H1 (cell line): ENCODE measurements at regions not wholly inside any gene's neighbourhood (a gene's known extent, or its start where the extent isn't known, plus 50 kb on each side); places are given as distances from the start of the nearest gene placed in this dataset.

Experiments used
- BCL11A ChIP-seq, 2 experiments: IDR thresholded peaks; one replicate each; pipeline ENCODE4 v1.6.1; 2011; ENCODE audit warnings: low read depth in 2 of 2, low read length in 2 of 2, mild to moderate bottlenecking in 2 of 2
- CEBPB ChIP-seq: IDR thresholded peaks from 2 replicates; pipeline ENCODE4 v1.6.1; 2012; ENCODE audit warnings: low read depth, low read length
- CHD1 ChIP-seq: IDR thresholded peaks from 2 replicates; pipeline ENCODE4 v1.6.1; 2012; ENCODE audit warnings: low read depth, low read length, improper control_type of control experiment
- EP300 ChIP-seq, 2 experiments: IDR thresholded peaks; 1 replicate in 1 of 2; 2 replicates in 1 of 2; pipeline ENCODE4 v1.6.1; 2011 to 2012; ENCODE audit warnings: low read depth in 2 of 2, low read length in 2 of 2, mild to moderate bottlenecking in 2 of 2, borderline replicate concordance in 1 of 2, inconsistent platforms in 1 of 2, moderate library complexity in 1 of 2
- FOSL1 ChIP-seq: IDR thresholded peaks from 2 replicates; pipeline ENCODE4 v1.6.1; 2011; ENCODE audit warnings: mild to moderate bottlenecking, low read depth, low read length, moderate library complexity; ENCODE audit not compliant: insufficient read depth
- GABPA ChIP-seq: IDR thresholded peaks from 2 replicates; pipeline ENCODE4 v1.6.1; 2011; ENCODE audit warnings: mild to moderate bottlenecking, low read length, moderate library complexity, borderline replicate concordance; ENCODE audit not compliant: insufficient read depth
- KDM5A ChIP-seq: fragments of 200-600 bp; IDR thresholded peaks from 2 replicates; pipeline ENCODE4 v1.7.1; 2012; ENCODE audit warnings: mild to moderate bottlenecking, low read length, inconsistent platforms, mixed read lengths
- MAX ChIP-seq: IDR thresholded peaks from 2 replicates; pipeline ENCODE4 v1.6.1; 2012; ENCODE audit warnings: inconsistent platforms
- NRF1 ChIP-seq: IDR thresholded peaks from 2 replicates; pipeline ENCODE4 v1.6.1; 2011; ENCODE audit warnings: mild to moderate bottlenecking, low read depth, low read length, improper control_type of control experiment
- POLR2A ChIP-seq, 2 experiments: IDR thresholded peaks; 1 replicate in 1 of 2; 2 replicates in 1 of 2; pipeline ENCODE4 v1.6.1; 2011; ENCODE audit warnings: low read depth in 2 of 2, low read length in 2 of 2, mild to moderate bottlenecking in 2 of 2; ENCODE audit errors: control extremely low read depth in 1 of 2
- POLR2AphosphoS5 ChIP-seq: IDR thresholded peaks from 2 replicates; pipeline ENCODE4 v1.6.1; 2011; ENCODE audit warnings: low read depth, low read length
- RNF2 ChIP-seq: fragments of 200-900, 300-1000 bp; sonication (generic); IDR thresholded peaks from 2 replicates; pipeline ENCODE4 v1.7.1; 2016; ENCODE audit warnings: borderline replicate concordance, low read depth, mild to moderate bottlenecking, antibody characterized with exemption, low read length; ENCODE audit not compliant: poor library complexity, severe bottlenecking; ENCODE audit errors: missing control alignments
- TAF1 ChIP-seq: IDR thresholded peaks from 2 replicates; pipeline ENCODE4 v1.6.1; 2011; ENCODE audit warnings: mild to moderate bottlenecking, low read depth, low read length
- TF ChIP-seq, protein P1 (sequence below), 3 experiments: IDR thresholded peaks; 1 replicate in 2 of 3; 2 replicates in 1 of 3; pipeline versions ENCODE4 v1.5.1 to v1.6.1; 2011; ENCODE audit warnings: low read length in 3 of 3, mild to moderate bottlenecking in 3 of 3, inconsistent platforms in 2 of 3, low read depth in 1 of 3, moderate library complexity in 1 of 3; ENCODE audit not compliant: insufficient read depth in 1 of 3; ENCODE audit errors: control extremely low read depth in 1 of 3

- no peak for TF ChIP-seq NRF1
- no peak for TF ChIP-seq CHD1
- TF ChIP-seq BCL11A (IDR thresholded peaks at IDR 0.05; ENCODE audit: low read depth in 2 of 2, low read length in 2 of 2), result no peak
- no peak for TF ChIP-seq FOSL1
- TF ChIP-seq POLR2A (IDR thresholded peaks at IDR 0.05; ENCODE audit: control extremely low read depth in 1 of 2, low read depth in 2 of 2, low read length in 2 of 2), result no peak
- TF ChIP-seq RNF2, result no peak
- TF ChIP-seq, protein P1, sequence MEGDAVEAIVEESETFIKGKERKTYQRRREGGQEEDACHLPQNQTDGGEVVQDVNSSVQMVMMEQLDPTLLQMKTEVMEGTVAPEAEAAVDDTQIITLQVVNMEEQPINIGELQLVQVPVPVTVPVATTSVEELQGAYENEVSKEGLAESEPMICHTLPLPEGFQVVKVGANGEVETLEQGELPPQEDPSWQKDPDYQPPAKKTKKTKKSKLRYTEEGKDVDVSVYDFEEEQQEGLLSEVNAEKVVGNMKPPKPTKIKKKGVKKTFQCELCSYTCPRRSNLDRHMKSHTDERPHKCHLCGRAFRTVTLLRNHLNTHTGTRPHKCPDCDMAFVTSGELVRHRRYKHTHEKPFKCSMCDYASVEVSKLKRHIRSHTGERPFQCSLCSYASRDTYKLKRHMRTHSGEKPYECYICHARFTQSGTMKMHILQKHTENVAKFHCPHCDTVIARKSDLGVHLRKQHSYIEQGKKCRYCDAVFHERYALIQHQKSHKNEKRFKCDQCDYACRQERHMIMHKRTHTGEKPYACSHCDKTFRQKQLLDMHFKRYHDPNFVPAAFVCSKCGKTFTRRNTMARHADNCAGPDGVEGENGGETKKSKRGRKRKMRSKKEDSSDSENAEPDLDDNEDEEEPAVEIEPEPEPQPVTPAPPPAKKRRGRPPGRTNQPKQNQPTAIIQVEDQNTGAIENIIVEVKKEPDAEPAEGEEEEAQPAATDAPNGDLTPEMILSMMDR (IDR thresholded peaks at IDR 0.05; ENCODE audit: control extremely low read depth in 1 of 3, insufficient read depth in 1 of 3, low read depth in 1 of 3, low read length in 3 of 3), result no peak
- no peak for TF ChIP-seq EP300 (IDR thresholded peaks at IDR 0.05; ENCODE audit: borderline replicate concordance in 1 of 2, low read depth in 2 of 2, low read length in 2 of 2)
- TF ChIP-seq CEBPB, result no peak
- no peak for TF ChIP-seq KDM5A
- TF ChIP-seq POLR2AphosphoS5, result no peak
- TF ChIP-seq MAX, result no peak
- TF ChIP-seq TAF1, result no peak
- TF ChIP-seq GABPA, result no peak
Observed at GRCh38 chr22:48173061-48173772, 1410.8 kb downstream of the TBC1D22A start.
